Activated CD4-positive, alpha-beta T cell treated with anti-CD3 and anti-CD28 coated beads for 48 hours (primary cell): ENCODE measurements at regions not wholly inside any gene's neighbourhood (a gene's known extent, or its start where the extent isn't known, plus 50 kb on each side); places are given as distances from the start of the nearest gene placed in this dataset.
"Not testable (repeated sequence)": the region's sequence is repeated elsewhere in the genome, so short reads cannot be mapped to it uniquely, and the experiment has no call there.

Experiments used
- DNase-seq: peaks from one replicate; pipeline ENCODE4 v3.0.0-alpha.2; 2020

- no peak for DNase-seq
Measured at GRCh38 chr5:113723021-113723420, 209.5 kb downstream of the YTHDC2 start.

DNA sequence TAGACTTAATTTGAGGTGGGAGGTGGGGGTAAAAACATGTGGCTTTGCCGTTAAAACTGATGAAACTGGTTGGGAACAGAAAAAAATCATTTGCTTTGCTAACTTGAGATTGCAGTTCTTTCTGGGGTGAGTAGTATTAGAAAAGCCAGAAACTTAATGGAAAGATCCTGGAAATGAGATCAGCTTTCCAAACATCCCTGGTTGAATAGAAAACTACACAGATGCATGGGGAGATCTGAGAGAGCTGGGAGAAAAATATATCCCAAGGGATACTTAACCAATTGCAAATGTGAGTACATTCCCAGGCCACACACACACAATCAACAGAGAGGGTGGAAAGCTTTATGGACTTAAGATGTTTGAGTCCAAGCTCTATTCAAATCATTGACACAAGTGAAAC is 222.3 kb downstream of the YTHDC2 start:
- DNase-seq, result no peak

DNA sequence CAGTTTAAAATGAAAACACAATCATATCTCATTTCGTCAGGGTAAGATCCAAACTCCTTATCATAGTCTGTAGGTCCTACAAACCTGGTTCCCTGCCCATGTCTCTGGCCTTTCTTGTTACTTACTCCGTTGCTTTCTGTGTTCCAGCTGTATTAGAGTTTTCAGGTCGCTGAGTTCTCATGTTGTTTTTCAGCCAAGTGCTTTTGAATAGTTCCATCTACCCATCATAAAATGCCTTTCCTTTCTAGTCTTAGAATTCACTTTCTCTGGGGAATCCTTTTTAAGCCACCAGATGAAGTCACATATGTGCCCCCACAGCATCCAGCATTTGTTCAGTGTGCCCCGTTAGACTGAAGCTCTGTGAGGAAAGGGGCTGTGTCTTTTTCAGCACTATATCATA is 228.7 kb downstream of the YTHDC2 start:
- DNase-seq, result no peak

DNA sequence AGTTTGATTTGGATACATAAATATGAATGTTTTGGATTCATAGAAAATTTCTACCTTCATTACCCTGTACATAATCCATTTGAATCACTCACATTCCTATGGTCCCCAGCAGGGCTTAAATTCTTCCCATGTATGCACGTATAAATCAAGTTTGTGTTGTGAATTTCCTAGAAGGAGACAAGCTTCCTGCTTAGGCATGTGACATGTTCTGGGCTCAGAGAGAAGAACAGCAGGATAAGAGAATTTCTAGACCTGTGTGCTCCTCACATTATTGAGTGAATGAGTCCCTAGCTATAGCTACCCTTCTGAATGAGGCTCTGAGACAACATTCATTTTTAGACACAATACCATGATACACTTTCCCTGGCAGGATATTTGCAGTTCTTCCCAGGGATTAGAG is 229.1 kb downstream of the YTHDC2 start:
- DNase-seq, result no peak

DNA sequence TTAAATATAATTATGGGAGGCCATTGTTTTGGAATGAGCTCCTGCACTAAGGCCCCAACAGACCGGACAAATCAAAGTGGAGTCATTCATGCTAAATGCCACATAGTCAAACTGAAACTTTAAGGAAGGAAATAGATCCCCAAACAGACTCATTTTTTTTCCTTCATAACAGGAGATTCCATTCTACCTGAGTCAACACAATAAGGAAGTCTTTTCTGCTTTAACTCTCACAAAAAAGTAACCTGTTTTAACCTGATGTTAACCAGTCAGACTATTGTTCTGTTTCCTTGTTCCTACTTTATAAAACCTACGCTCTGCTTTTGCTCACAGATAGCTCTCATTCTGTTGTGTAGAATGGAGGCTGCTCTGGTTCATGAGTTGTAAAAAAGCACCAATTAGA is 234.9 kb downstream of the YTHDC2 start:
- no peak for DNase-seq

DNA sequence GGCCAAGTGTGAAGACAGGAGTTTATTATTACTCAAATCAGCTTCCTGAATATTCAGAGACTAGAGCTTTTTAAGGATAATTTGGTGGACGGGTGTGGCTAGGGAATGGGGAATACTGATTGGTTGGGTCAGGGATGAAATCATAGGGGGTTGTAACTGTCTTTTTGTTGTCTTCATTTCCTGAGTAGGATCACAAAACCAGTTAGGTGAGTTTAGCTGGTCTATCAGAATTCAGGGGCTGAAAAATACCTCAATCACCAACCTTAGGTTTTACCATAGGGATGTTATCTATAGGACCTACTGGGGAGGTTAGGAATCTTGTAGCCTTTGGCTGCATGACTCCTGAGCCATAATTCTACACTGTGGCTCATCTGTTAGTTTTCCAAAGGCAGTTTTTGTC is 235.8 kb downstream of the YTHDC2 start:
- DNase-seq, result no peak

DNA sequence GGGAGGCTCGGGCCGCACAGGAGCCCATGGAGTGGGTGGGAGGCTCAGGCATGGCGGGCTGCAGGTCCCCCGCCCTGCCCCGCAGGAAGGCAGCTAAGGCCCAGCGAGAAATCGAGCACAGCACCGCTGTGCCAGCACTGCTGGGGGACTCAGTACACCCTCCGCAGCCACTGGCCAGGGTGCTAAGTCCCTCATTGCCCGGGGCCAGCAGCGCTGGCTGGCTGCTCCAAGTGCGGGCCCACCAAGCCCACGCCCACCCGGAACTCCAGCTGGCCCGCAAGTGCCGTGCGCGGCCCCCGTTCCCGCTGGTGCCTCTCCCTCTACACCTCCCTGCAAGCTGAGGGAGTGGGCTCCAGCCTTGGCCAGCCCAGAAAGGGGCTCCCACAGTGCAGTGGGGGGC is 239.7 kb downstream of the YTHDC2 start:
- DNase-seq, result not testable (repeated sequence)

DNA sequence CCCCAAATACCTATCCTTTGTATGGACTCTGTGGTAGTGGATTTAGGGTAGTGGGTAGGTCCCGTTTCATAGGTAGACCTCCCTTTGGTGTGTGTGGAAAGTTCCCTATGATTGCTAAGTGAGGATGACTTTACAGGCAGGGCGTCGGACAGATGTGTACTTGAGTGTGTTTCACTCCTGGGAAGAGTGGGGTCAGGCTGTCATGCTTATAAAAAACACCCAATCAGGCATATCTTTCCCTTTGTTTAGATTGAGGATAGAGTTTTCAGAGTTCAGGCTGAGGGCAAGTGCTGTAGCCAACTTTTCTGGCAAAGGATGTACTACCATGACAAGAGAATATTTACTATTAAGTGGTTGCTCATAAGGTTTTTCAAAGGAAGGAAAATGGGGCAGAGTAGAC is 242.0 kb downstream of the YTHDC2 start:
- DNase-seq, result no peak

- DNase-seq, result no peak
Measured at GRCh38 chr5:113757508-113757907, 244.0 kb downstream of the YTHDC2 start.

- no peak for DNase-seq
Measured at GRCh38 chr5:113759505-113759904, 246.0 kb downstream of the YTHDC2 start.

DNA sequence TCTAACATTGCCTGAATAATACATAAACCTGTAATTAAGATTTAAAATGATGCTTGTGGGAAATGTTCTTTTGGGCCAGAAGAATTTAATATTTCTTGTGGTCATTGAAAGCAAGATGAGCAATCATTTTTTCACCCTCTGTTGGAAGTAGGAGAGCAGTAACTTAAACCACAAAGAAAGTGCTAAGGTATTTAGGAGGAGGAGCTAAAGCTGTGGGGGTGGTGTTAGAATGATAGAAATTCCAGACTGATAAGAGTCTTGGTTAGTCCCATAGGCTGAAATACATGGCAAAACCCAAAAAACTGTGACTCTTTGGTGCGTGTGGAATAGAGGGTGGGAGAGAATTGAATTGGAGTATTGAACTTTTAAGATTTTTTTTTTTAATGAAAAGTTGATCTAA is 247.0 kb downstream of the YTHDC2 start:
- DNase-seq, result no peak

DNA sequence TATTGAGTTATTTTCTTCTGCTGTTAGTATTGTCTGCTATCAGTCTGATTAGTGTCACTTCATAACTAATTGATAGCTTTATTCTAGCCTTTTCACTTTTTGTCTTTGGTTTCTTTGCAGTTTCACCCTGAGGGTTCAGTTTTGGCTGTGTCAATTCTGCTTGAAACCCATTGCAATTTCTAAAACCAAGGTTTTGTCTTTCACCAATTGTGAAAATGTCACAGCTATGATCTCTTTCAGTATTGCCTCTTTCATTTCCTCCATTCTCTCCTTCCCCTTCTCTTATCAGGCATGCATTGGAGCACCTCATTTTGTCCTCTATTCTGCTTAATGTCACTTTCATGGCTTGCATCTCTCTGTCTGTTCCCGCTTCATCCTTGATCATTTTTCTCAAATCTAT is 248.1 kb downstream of the YTHDC2 start:
- DNase-seq, result no peak

GRCh38 chr5:113764382-113764781 is 250.9 kb downstream of the YTHDC2 start:
- no peak for DNase-seq

- not testable (repeated sequence) for DNase-seq
Measured at GRCh38 chr5:113766827-113767226, 253.3 kb downstream of the YTHDC2 start.

- no peak for DNase-seq
Measured at GRCh38 chr5:113770648-113771047, 257.2 kb downstream of the YTHDC2 start.

GRCh38 chr5:113771483-113771882 is 258.0 kb downstream of the YTHDC2 start:
- DNase-seq, result no peak

GRCh38 chr5:113776168-113776567 is 262.7 kb downstream of the YTHDC2 start:
- DNase-seq, result no peak

GRCh38 chr5:113776832-113777525 is 263.5 kb downstream of the YTHDC2 start:
- no peak for DNase-seq

- no peak for DNase-seq
Measured at GRCh38 chr5:113778147-113778546, 264.7 kb downstream of the YTHDC2 start.

DNA sequence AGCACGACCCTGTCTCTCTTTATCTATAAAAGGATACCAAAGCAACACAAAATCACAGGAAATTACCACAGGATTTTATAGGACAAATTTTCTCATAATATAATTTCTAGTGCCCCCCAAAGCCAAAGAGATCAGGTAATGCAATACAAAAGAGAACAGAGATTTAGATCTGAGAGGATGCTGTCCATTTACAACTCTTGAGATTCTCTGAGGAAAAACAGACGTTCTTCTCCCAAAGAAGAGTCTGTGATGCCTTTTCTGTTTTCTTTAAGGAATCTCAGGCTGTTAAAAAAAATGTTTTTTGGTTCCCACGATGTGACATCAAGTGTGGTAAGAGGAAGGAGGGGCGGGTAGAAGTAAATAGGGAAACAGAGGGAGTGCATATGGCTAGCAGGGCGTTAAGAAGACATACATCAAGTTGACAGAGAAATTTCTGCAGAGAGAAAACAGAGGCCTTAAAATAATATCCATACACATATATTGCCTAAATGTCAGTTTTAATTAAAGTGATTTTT is 274.7 kb downstream of the YTHDC2 start:
- DNase-seq, result no peak

DNA sequence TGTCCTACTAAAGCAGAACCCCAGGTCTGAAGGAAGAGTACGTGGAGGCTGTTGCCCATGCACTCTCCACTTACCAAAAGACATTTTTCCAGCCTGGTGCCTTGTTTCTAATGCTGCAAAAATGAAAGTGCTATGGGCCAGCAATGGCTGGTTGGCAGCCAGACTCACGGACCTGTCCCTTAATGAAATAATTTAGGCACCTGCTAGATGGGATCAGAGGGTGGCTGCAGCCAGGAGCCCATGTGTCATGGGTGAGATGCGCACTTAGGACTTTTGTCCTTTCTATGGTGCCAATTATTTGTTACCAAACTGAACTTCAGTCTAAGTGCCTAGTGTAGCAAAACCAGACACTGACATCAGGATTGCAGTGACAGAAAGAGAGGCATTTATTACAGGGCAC is 276.3 kb downstream of the YTHDC2 start:
- DNase-seq, result no peak

DNA sequence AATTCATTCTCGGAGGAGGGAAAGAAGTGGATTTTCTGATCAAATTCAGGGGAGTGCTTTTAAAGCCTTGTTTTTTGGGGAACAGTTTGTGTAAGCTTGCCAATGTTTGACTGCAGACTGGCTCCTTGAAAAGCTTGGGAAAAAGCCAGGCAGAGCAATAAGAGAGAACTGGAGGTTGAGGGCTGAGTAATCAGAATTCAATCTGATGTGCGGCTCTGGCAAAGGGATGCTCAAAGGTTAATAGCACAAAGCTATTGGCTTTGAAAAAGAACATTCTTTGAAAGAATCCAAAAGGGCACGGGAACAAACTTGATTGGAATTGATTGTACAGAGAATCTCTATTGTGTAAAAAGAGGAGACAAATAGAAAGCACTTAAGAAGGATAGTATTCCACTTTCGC is 279.3 kb downstream of the YTHDC2 start:
- DNase-seq, result no peak

DNA sequence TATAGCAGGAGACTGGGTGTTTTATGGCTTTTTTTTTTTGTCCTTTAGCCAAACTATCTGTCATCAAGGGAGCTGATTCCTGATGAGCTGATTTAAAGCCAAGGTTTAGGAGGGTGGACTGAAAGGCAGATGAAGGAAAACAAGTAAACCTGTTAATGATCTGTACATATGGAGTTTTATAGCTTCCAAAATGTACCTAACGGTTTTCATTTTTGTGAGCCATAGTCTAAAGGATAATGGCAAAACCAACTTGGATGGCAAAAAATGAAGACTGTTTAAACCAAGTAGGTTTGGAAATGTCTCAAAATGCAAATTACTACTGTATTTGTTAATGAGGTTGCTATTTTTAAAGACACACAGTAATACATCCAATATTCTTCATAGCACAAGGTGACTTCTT is 281.5 kb downstream of the YTHDC2 start:
- no peak for DNase-seq

DNA sequence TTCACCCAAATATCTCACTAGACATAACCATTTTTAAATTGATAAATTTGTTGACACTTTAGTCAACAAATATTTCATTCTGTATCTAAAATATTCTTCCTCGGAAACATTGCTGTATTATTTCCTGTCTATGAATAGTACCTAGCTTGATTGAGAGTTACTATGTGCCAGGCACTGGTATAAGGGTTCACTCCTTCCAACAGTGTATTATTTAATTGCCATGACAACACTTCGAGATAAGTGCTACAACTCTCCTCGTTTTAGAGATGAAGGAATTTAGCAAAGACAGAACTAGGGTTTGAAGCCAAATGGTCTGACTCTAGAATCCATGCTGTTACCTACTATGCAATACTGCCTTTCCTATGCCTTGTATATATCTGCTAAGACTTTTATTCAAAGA is 287.2 kb downstream of the YTHDC2 start:
- no peak for DNase-seq

- DNase-seq, result no peak
Measured at GRCh38 chr5:113804264-113804663, 290.8 kb downstream of the YTHDC2 start.
